ENCODE measurements at regions not wholly inside any gene's neighbourhood (a gene's known extent, or its start where the extent isn't known, plus 50 kb on each side); places are given as distances from the start of the nearest gene placed in this dataset.

DNA sequence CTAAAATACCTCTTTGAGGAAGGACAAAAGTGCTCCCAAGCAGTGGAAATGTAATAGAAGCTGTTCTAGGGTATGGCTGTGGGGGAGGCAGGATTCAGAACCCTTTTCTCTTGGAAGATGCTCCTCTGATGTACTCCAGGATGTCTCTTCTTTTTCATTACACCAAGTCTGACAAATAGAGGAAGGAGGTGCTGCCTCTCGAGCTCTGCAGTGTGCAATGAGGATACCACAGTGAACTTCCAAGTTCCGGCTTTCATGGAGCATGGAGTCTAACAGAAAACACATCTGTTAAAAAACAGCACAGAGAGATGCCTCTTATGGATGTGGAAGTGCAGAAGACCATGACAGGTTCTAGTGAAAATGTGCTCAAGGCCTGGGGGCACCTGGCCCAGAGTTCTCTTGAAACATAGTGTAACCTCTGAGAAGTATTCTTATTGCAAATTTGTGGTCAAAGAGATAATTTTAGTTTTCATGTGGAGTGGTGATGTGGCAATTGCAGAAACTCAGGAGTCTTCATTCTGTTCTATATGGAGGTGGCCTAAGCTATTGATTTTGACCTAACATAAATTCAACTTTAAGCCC, 362.0 kb upstream of the CITED2 start:
- no peak overlapping the region for H3K27ac Mint-ChIP-seq
- H3K79me2 ChIP-seq (ENCODE audit: low read depth), result no peaks in the 10 kb centered on the region
- no peaks in the 10 kb centered on the region for H3F3A ChIP-seq (ENCODE audit: low read depth)
- TF ChIP-seq EZH2 (IDR thresholded peaks at IDR 0.05), result no peak
- TF ChIP-seq, protein P1, sequence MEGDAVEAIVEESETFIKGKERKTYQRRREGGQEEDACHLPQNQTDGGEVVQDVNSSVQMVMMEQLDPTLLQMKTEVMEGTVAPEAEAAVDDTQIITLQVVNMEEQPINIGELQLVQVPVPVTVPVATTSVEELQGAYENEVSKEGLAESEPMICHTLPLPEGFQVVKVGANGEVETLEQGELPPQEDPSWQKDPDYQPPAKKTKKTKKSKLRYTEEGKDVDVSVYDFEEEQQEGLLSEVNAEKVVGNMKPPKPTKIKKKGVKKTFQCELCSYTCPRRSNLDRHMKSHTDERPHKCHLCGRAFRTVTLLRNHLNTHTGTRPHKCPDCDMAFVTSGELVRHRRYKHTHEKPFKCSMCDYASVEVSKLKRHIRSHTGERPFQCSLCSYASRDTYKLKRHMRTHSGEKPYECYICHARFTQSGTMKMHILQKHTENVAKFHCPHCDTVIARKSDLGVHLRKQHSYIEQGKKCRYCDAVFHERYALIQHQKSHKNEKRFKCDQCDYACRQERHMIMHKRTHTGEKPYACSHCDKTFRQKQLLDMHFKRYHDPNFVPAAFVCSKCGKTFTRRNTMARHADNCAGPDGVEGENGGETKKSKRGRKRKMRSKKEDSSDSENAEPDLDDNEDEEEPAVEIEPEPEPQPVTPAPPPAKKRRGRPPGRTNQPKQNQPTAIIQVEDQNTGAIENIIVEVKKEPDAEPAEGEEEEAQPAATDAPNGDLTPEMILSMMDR (IDR thresholded peaks at IDR 0.05), result no peak
- TF ChIP-seq EZH2phosphoT487 (IDR thresholded peaks at IDR 0.05), result no peak
- H3K9me3 ChIP-seq (ENCODE audit: low read depth), result no peaks in the 10 kb centered on the region
- H3K4me1 Mint-ChIP-seq, result no peaks in the 10 kb centered on the region
- H3K4me2 ChIP-seq, result no peak overlapping the region
- H3K4me3 ChIP-seq, result no peak overlapping the region
- peak overlapping the region; percentile 61 for H2AFZ ChIP-seq (replicated peaks)
- H3K9ac ChIP-seq, result no peak overlapping the region
- DNase-seq (ENCODE audit: low spot score), result no peak
- no peaks in the 10 kb centered on the region for H3K36me3 Mint-ChIP-seq
- no peak overlapping the region for H3K4me3 Mint-ChIP-seq
- peaks cover 2% of the 10 kb centered on the region for H3K27me3 Mint-ChIP-seq (ENCODE audit: insufficient read depth, low read depth)
- peaks cover 4% of the 10 kb centered on the region for H3K4me1 ChIP-seq
- H4K20me1 ChIP-seq (ENCODE audit: low read depth), result no peaks in the 10 kb centered on the region
- H3K27ac ChIP-seq, result no peak overlapping the region
- H3K9me3 Mint-ChIP-seq, result peaks cover 4% of the 10 kb centered on the region
- no peaks in the 10 kb centered on the region for H3K36me3 ChIP-seq
- H3K27me3 ChIP-seq, result no peaks in the 10 kb centered on the region

DNA sequence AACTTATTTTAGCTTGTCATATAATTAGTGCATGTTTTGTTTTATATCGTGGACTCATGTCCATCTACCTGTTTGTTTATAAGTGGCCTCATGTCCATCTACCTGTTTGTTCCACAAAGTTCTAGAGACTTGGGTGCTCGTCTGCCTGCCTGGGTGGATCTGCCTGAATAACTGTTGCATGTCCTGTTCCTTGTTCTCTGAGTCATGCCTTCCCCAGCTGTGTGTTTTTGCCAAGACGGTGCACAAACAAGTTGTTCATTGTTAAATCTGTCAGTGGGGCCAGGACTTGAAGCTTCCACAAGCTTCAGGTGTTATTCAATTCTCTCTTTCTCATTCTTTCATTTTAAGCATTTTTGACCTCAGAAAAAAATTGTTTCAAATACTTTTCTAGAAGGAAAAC, 358.0 kb upstream of the CITED2 start:
- Mint-ChIP-seq H3K27me3 (ENCODE audit: insufficient read depth, low read depth) (no peaks in the 10 kb centered on the region), H3K27ac (no peak overlapping the region), H3K4me1 (no peaks in the 10 kb centered on the region), H3K36me3 (no peaks in the 10 kb centered on the region), H3K4me3 (no peak overlapping the region), H3K9me3 (peaks cover 4% of the 10 kb centered on the region)
- Histone ChIP-seq H3K4me2 (no peak overlapping the region), H3K4me1 (peaks cover 4% of the 10 kb centered on the region), H3K79me2 (ENCODE audit: low read depth) (no peaks in the 10 kb centered on the region), H3K27ac (no peak overlapping the region), H3K9me3 (ENCODE audit: low read depth) (no peaks in the 10 kb centered on the region), H4K20me1 (ENCODE audit: low read depth) (no peaks in the 10 kb centered on the region), H3K27me3 (no peaks in the 10 kb centered on the region), H2AFZ (replicated peaks) (no peak overlapping the region), H3K9ac (no peak overlapping the region), H3F3A (ENCODE audit: low read depth) (no peaks in the 10 kb centered on the region), H3K4me3 (no peak overlapping the region), H3K36me3 (no peaks in the 10 kb centered on the region)
- TF ChIP-seq EZH2 (IDR thresholded peaks at IDR 0.05), result no peak
- TF ChIP-seq, protein P1 (IDR thresholded peaks at IDR 0.05), result no peak
- DNase-seq (ENCODE audit: low spot score), result no peak

DNA sequence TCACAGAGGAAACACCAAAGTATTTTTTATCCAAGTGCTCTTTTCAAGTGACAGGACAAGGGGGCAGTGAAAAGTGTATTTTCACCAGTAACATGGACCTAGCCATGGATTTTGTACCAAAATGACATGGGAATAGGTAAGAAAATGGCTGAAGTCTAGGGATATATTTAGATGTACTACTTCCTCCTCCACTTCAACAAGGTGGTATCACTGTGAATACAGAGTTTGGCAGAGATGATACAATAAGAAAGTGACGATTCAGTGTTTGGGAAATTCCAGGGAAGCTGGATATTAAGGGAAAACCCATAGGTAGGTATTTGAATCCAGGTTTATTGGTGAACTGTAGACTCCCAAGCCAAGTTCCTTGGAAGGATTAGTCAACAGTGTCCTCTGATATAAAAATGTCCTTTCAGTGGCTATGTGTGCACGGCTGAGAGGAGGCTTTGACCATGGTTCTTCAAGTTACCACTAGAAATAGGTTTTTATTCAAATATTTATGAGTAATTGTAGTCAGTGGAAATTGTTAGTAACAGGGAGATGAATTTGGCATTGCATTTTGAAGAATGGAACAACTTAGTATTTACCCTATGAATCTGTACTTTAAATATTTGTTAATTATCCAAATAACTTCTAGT, 356.0 kb upstream of the CITED2 start:
- Histone ChIP-seq H3K4me2 (no peak overlapping the region), H3K79me2 (ENCODE audit: low read depth) (no peaks in the 10 kb centered on the region), H2AFZ (replicated peaks) (peak overlapping the region; percentile 34), H3K27ac (no peak overlapping the region), H3K4me1 (no peaks in the 10 kb centered on the region), H3K36me3 (no peaks in the 10 kb centered on the region), H3F3A (ENCODE audit: low read depth) (no peaks in the 10 kb centered on the region), H3K4me3 (no peak overlapping the region), H3K9me3 (ENCODE audit: low read depth) (no peaks in the 10 kb centered on the region), H3K27me3 (no peaks in the 10 kb centered on the region), H4K20me1 (ENCODE audit: low read depth) (no peaks in the 10 kb centered on the region), H3K9ac (no peak overlapping the region)
- no peak overlapping the region for H3K27ac Mint-ChIP-seq
- no peaks in the 10 kb centered on the region for H3K4me1 Mint-ChIP-seq
- no peak overlapping the region for H3K4me3 Mint-ChIP-seq
- peaks cover 2% of the 10 kb centered on the region for H3K27me3 Mint-ChIP-seq (ENCODE audit: insufficient read depth, low read depth)
- TF ChIP-seq, protein P1 (IDR thresholded peaks at IDR 0.05), result no peak
- no peak for TF ChIP-seq EZH2 (IDR thresholded peaks at IDR 0.05)
- TF ChIP-seq EZH2phosphoT487 (IDR thresholded peaks at IDR 0.05), result no peak
- peaks cover 2% of the 10 kb centered on the region for H3K36me3 Mint-ChIP-seq
- peaks cover 9% of the 10 kb centered on the region for H3K9me3 Mint-ChIP-seq
- no peak for DNase-seq (ENCODE audit: low spot score)
